Glomerular visceral epithelial cell (primary cell): ENCODE measurements at regions not wholly inside any gene's neighbourhood (a gene's known extent, or its start where the extent isn't known, plus 50 kb on each side); places are given as distances from the start of the nearest gene placed in this dataset.

Experiments
- DNase-seq: peaks from one replicate; pipeline ENCODE4 v3.0.0-alpha.2; 2016; ENCODE audit errors: extremely low spot score

DNA sequence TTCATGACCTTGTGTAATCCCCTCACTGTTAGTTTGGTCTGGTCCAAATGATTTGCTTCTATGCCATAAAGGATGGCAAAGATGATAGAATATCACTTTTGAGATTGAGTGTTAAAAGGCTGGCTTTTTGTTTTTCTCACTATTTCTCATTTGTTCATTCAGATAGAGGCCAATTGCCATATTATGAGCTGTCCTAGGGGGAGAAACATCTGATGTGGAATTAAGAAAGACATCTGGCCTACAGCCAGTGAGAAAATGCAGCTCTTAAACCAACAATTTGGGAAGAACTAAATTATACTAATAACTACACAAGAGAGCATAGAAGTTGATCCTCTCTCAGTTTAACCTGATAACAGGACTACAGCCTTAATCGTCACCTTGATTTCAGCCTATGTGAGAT, 1668.6 kb downstream of the GRIK2 start:
- DNase-seq: no peak

DNA sequence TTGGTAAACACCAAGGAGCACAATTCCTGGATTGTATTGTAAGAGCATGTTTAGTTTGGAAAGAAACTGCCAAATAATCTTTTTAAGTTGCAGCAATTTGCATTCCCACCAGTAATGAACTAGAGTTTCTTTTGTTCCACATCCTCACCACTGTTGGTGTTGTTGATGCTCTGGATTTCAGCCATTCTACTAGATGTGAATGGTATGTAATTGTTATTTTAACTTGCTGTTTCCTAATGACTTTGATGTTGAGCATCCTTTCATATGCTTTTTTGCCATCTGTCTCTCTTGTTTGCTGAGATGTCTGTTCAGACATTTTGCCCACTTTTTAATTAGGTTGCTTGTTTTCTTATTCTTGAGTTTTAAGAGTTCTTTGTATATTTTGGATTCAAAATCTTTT, 1654.1 kb downstream of the GRIK2 start:
- no peak for DNase-seq

DNA sequence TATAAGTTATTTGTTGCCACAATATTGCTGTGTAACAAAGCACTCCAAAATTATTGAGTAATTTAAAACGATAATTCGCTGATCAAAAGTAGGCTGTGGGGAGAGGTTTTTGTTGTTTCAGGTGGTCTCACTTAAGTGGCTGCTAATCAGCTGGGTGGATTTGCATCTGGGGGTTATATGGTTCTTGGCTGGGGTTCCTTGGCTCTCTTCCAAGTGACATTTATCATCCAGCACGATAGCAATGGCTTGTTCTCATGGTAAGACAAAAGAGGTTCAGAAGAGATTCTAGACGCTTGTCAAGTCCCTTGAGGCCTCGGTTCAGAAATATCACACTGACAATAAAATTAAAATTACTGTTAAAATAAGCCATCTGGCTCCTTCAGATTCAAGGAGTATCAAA, 1648.8 kb downstream of the GRIK2 start:
- DNase-seq: no peak

GRCh38 chr6:103036846-103037245, 1643.3 kb downstream of the GRIK2 start:
- no peak for DNase-seq

DNA sequence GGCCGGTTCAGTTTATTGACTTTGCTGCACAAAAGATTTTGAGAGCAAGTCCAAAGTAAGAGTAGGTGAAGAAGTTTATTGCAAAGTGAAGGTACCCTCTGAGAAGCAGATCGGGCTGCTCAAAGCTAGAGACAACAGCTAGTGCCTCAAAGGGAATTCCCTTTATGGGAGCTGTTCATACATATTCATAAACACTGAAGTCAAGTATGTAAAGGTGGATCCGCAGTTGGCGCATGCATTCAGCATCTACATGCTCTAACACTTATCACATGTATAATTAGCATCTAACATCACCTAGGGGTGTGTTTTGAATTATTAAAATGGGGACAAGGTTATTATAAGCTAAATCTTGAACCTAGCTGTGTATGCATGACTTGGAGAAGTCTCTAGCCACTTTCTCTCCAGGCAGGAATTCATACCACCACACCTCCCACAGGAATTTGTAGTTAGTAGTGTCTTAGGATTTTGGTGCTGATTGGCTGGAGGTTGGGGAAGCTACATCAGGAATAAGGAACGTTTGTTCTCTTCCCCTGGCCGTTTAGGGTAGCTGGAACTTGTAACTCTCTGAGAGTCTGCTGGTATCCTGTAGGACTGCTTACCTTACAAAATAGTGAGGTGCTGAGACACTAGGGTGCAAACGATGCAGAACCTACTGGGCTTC, 1633.9 kb downstream of the GRIK2 start:
- DNase-seq: no peak

DNA sequence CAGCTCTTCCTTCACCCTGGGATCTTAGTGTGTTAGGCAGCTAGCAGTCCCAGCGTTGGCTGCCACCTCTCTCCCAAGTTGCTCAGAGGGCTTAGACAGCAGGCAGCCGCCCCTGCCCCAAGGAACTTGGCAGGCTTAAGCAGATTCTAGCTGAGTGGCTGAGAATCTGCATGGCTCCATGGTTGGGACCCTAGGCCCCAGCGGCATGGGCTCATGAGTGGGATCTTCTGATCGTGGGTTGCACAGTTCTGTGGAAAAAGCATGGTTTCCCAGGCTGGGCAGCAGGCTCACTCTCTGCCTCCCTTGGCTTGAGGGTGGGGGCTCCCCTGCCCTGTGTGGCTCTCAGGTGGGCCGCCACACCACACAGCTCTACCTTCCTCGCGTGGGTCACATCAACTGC, 1624.9 kb downstream of the GRIK2 start:
- DNase-seq: no peak

DNA sequence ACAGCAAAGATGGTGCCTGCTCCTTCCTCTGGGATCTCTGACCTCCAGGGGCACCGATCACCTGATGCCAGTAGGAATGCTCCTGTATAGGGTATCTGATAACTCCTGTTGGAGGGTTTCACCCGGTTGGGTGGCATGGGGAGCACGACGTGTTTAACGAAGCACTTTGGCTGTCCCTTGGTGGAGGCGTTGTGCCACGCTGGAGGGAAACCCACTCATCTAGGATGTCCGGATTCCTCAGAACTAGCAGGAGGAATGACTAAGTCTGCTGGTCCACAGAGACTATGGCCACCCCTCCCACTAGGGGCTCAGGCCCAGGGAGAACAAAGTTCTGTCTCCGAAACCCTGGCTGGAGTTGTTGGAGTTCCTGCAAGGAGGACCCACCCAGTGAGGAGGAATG, 1624.4 kb downstream of the GRIK2 start:
- DNase-seq: no peak

- no peak for DNase-seq
Measured at GRCh38 chr6:103011605-103012004, 1618.1 kb downstream of the GRIK2 start.

GRCh38 chr6:103002282-103002681, 1608.8 kb downstream of the GRIK2 start:
- peak; percentile 12 for DNase-seq

DNA sequence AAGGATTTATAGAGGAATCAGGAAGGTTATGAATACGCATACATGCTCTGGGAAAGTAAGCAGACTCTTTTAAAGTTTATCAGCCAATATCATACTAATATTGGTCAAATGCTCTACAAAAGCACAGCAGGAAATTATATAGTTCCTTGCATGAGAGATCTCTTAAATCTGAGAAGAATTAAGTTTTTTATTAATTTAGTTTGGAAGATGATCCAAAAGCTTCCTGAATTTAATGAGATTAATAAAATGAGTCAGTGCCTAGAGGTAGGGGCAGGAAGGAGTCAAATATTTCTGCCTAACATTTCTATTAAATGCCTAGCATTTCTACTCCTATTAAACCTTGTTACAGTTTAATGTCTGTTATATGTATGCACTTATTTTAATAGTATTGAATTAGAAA, 1608.2 kb downstream of the GRIK2 start:
- no peak for DNase-seq

- peak; percentile 5 for DNase-seq
Measured at GRCh38 chr6:103000688-103001087, 1607.2 kb downstream of the GRIK2 start.

DNA sequence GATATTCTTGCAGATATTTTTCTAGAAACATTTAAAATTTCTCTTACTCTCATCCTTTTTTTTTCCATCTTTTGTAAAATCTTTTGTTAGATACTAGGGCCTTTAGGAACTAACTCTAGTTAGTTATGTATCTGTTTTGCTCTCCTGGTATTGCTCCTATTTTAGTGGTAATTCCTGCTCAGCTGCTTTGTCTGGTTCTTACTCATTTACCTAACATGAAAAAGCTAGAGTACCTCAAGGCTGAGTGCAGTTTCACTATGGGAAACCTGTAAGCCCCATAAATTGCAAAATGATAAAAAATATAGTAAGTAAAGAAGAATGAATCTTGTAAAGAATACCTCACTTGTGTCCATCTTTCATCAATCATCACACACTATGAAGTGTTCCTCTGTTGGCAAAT, 1602.0 kb downstream of the GRIK2 start:
- no peak for DNase-seq

- DNase-seq: no peak
Measured at GRCh38 chr6:102994866-102995265, 1601.4 kb downstream of the GRIK2 start.

DNA sequence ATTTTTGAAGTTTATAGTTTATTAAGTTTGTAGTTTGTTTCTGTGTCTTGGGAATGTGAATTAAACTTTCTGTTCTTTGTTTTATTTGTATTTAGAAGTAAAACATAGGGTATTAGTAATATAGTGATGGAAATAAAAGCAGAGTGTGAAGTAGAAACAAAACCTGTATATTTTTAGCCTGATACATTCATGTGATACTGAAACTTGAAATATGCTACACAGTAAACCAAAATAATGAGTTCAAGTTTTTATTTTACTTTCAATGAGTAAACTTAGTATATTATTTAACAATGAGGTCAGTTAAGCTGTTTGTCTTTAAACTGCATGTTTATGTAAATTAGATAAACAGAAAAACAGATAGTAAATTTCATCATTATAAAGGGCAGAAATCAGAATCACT, 1592.6 kb downstream of the GRIK2 start:
- DNase-seq: no peak

DNA sequence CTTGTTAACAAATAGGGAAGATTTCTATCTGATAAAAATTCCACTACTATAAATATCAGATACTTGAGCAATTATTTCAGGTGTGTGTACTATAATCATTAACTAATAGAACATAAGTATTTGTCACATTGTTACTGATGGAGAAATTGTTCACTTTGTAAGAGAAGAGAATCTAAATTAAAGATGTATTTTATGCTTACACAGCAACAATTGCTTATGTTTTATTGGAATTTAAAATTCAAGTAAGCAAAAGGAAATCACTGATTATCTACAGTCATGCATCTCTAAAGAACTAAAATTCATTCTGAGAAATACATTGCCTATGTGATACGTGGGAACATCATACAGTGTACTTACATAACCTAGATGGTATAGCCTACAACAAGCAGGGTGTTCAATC, 1590.8 kb downstream of the GRIK2 start:
- DNase-seq: no peak

- no peak for DNase-seq
Measured at GRCh38 chr6:102981490-102982015, 1588.0 kb downstream of the GRIK2 start.

DNA sequence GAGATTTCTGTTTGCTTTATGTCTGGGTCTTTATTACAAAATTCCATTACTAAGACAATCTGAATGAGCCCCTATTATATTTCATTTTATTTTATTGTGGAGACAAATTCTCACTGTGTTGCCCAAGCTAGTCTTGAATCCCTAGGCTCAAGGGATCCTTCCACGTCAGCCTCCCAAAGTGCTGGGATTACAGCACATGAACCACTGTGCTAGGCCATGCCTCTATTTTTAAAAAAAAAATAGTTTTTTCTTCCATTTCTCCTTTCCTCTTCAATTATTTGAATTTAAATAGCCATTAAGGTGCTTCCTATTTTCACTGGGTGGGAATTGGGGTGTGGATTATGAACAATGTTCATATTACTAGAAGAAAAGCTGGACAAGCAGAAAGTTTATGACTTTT, 1587.4 kb downstream of the GRIK2 start:
- DNase-seq: no peak

DNA sequence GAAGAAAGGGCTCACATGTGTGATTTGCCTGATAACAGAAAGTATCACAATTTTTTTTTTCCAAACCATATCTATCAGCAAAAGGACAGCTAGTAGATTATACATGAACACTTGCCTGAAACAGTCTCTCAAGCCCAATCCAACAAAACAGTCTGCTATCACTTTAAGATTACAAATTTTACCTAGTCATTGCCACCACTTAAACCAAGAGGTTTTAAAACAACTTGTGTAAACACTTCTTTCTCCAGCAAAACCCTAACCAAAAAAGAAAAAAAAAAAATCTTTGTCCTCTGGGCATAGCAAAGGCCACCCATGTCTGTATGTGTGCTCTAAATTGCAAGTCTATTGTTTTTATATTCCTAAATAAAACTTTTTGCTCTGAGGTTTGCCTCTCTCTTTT, 1568.4 kb downstream of the GRIK2 start:
- DNase-seq: no peak

DNA sequence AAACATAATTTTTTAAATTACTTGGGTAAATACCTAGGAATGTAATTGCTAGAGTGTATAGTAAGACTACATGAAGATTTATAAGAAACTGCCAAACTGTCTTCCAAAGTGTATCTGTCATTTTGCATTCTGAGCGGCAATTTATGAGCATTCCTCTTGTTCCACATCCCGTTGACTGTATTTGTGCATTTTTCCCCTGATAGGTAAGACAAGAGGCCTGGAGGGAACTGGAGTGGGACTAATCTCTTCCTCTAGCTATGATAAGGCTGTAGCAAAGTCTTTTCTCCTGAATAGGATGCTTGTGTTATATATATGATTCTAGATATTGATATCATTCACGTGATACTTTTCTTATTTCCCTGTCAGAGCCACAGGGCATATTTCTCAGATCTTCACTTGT, 1557.5 kb downstream of the GRIK2 start:
- no peak for DNase-seq

GRCh38 chr6:102944475-102944874, 1551.0 kb downstream of the GRIK2 start:
- DNase-seq: no peak

- DNase-seq: no peak
Measured at GRCh38 chr6:102942206-102942605, 1548.7 kb downstream of the GRIK2 start.

DNA sequence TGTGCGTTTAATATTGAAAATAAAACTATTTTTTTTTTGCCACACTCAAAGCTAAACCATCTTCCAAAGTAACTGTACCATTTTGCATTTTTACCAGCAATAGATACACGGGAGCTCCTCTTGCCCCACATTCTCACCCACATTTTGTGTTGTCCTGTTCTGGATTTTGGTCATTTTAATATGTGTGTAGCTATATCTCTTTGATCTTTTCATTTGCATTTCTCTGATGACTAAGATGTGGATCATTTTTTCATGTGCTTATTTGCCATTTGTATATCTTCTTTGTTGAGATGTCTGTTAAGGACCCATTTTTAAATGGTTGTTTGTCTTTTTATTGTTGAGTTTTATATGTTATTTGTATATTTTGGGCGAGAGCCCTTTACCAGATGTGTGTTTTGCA, 1543.5 kb downstream of the GRIK2 start:
- DNase-seq: no peak

DNA sequence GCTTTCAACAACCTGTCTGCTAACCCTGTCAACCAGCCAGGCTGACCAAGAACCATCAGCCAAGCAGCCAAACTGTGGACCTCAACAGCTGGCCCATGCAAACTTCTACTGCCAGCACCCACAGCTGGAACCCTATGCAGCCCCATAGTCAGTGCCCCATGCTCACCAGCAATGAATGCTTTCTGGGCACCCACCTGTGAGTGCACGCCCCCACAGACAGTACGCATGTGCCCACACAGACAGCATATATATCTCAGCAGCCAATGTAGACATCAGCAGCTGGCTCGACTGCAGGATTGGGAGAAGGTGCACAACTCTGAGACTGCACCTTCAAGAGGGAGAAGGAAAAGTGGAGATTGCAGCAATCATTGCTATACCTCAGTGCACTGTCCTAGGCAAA, 1534.6 kb downstream of the GRIK2 start:
- no peak for DNase-seq

GRCh38 chr6:102918161-102918560, 1524.7 kb downstream of the GRIK2 start:
- DNase-seq: no peak
